Subcutaneous abdominal adipose tissue (tissue), 5 donors: ENCODE measurements at regions not wholly inside any gene's neighbourhood (a gene's known extent, or its start where the extent isn't known, plus 50 kb on each side); places are given as distances from the start of the nearest gene placed in this dataset.
"Not testable (repeated sequence)": the region's sequence is repeated elsewhere in the genome, so short reads cannot be mapped to it uniquely, and the experiment has no call there.

Experiments used
- H3K27ac ChIP-seq: one replicate; pipeline ENCODE4 v1.7.0; 2013; ENCODE audit warnings: low read depth, mild to moderate bottlenecking, inconsistent platforms, low read length, moderate library complexity
- H3K27me3 ChIP-seq, 5 donors: one replicate each; pipeline ENCODE4 v1.7.0; 2013; ENCODE audit warnings: low read length in 5 of 5, inconsistent platforms in 1 of 5; ENCODE audit not compliant: control insufficient read depth in 5 of 5, insufficient read depth in 4 of 5
- H3K36me3 ChIP-seq, 5 donors: one replicate each; pipeline ENCODE4 v1.7.0; 2013; ENCODE audit warnings: low read length in 5 of 5; ENCODE audit not compliant: control insufficient read depth in 5 of 5, insufficient read depth in 5 of 5
- H3K4me1 ChIP-seq, 5 donors: one replicate each; pipeline ENCODE4 v1.7.0; 2013; ENCODE audit warnings: low read length in 5 of 5, mild to moderate bottlenecking in 3 of 5, moderate library complexity in 1 of 5; ENCODE audit not compliant: control insufficient read depth in 5 of 5, insufficient read depth in 5 of 5
- H3K4me3 ChIP-seq, 5 donors: one replicate each; pipeline ENCODE4 v1.7.0; 2013; ENCODE audit warnings: low read length in 5 of 5, low read depth in 1 of 5
- H3K9ac ChIP-seq, 5 donors: one replicate each; pipeline ENCODE4 v1.7.0; 2013; ENCODE audit warnings: low read length in 5 of 5, mild to moderate bottlenecking in 4 of 5, moderate library complexity in 3 of 5
- H3K9me3 ChIP-seq, 5 donors: one replicate each; pipeline ENCODE4 v1.7.0; 2013; ENCODE audit warnings: low read length in 5 of 5; ENCODE audit not compliant: control insufficient read depth in 5 of 5
- donor health status: healthy.
- donor health status: healthy.
- donor health status: healthy.
- donor health status: healthy.
- donor health status: healthy.

- H3K4me1 ChIP-seq, H3K4me3 ChIP-seq, H3K9ac ChIP-seq, H3K36me3 ChIP-seq, H3K27me3 ChIP-seq, H3K9me3 ChIP-seq, H3K27ac ChIP-seq: not testable (repeated sequence)
Observed at GRCh38 chrX:67213686-67214085, 330.1 kb upstream of the AR start.

- no peaks in the 10 kb centered on the region for H3K27me3 ChIP-seq
- H3K36me3 ChIP-seq = no peaks in the 10 kb centered on the region
- H3K4me3 ChIP-seq = no peak overlapping the region
- no peaks in the 10 kb centered on the region for H3K4me1 ChIP-seq
- no peak overlapping the region for H3K27ac ChIP-seq
- peaks cover 0 to 5% (median 2%) of the 10 kb centered on the region in 5 donors for H3K9me3 ChIP-seq
- no peak overlapping the region for H3K9ac ChIP-seq
Observed at GRCh38 chrX:67207912-67208311, 335.9 kb upstream of the AR start.

GRCh38 chrX:67159437-67159836 lies 384.4 kb upstream of the AR start:
- Histone ChIP-seq H3K9ac (no peak overlapping the region), H3K4me1 (no peaks in the 10 kb centered on the region), H3K27ac (no peak overlapping the region), H3K36me3 (no peaks in the 10 kb centered on the region), H3K9me3 (peaks cover 0 to 6% (median 0%) of the 10 kb centered on the region in 5 donors), H3K27me3 (peaks cover 0 to 3% (median 2%) of the 10 kb centered on the region in 5 donors), H3K4me3 (no peak overlapping the region)

- H3K27me3 ChIP-seq = no peaks in the 10 kb centered on the region
- no peaks in the 10 kb centered on the region for H3K36me3 ChIP-seq
- peaks cover 0 to 8% (median 0%) of the 10 kb centered on the region in 5 donors for H3K9me3 ChIP-seq
- H3K9ac ChIP-seq = no peak overlapping the region
- H3K27ac ChIP-seq = no peak overlapping the region
- no peak overlapping the region for H3K4me3 ChIP-seq
- no peaks in the 10 kb centered on the region for H3K4me1 ChIP-seq
Observed at GRCh38 chrX:67114635-67115034, 429.2 kb upstream of the AR start.

- peaks cover 0 to 7% (median 0%) of the 10 kb centered on the region in 5 donors for H3K9me3 ChIP-seq
- H3K9ac ChIP-seq = no peak overlapping the region
- peaks cover 0 to 5% (median 0%) of the 10 kb centered on the region in 5 donors for H3K27me3 ChIP-seq
- H3K4me3 ChIP-seq = no peak overlapping the region
- H3K27ac ChIP-seq = no peak overlapping the region
- H3K36me3 ChIP-seq = no peaks in the 10 kb centered on the region
- H3K4me1 ChIP-seq = peaks cover 0 to 12% (median 0%) of the 10 kb centered on the region in 5 donors
Observed at GRCh38 chrX:67105758-67106116, 438.1 kb upstream of the AR start.

GRCh38 chrX:67104982-67105757 lies 438.7 kb upstream of the AR start:
- no peak overlapping the region for H3K4me3 ChIP-seq
- peaks cover 0 to 16% (median 0%) of the 10 kb centered on the region in 5 donors for H3K4me1 ChIP-seq
- no peak overlapping the region for H3K9ac ChIP-seq
- H3K9me3 ChIP-seq = peaks cover 0 to 7% (median 0%) of the 10 kb centered on the region in 5 donors
- H3K27me3 ChIP-seq = peaks cover 0 to 5% (median 0%) of the 10 kb centered on the region in 5 donors
- no peak overlapping the region for H3K27ac ChIP-seq
- no peaks in the 10 kb centered on the region for H3K36me3 ChIP-seq

GRCh38 chrX:67100031-67100884 lies 443.6 kb upstream of the AR start:
- peaks cover 0 to 22% (median 0%) of the 10 kb centered on the region in 5 donors for H3K4me1 ChIP-seq
- H3K4me3 ChIP-seq = no peak overlapping the region
- H3K27me3 ChIP-seq = peaks cover 0 to 5% (median 0%) of the 10 kb centered on the region in 5 donors
- no peak overlapping the region for H3K27ac ChIP-seq
- no peaks in the 10 kb centered on the region for H3K36me3 ChIP-seq
- no peaks in the 10 kb centered on the region for H3K9me3 ChIP-seq
- no peak overlapping the region for H3K9ac ChIP-seq

GRCh38 chrX:67094061-67094460 lies 449.8 kb upstream of the AR start:
- H3K36me3 ChIP-seq = no peaks in the 10 kb centered on the region
- no peak overlapping the region for H3K9ac ChIP-seq
- peaks cover 0 to under 1% (median 0%) of the 10 kb centered on the region in 5 donors for H3K9me3 ChIP-seq
- H3K4me1 ChIP-seq = no peaks in the 10 kb centered on the region
- peaks cover 0 to 3% (median 0%) of the 10 kb centered on the region in 5 donors for H3K27me3 ChIP-seq
- H3K27ac ChIP-seq = no peak overlapping the region
- H3K4me3 ChIP-seq = no peak overlapping the region

GRCh38 chrX:67050760-67051159 lies 411.9 kb upstream of the EDA2R start:
- Histone ChIP-seq H3K36me3 (no peaks in the 10 kb centered on the region), H3K27ac (no peak overlapping the region), H3K4me1 (peaks cover 0 to 6% (median 0%) of the 10 kb centered on the region in 5 donors), H3K9me3 (peaks cover 0 to 3% (median 0%) of the 10 kb centered on the region in 5 donors), H3K4me3 (no peak overlapping the region), H3K9ac (no peak overlapping the region), H3K27me3 (no peaks in the 10 kb centered on the region)

- Histone ChIP-seq H3K4me3 (no peak overlapping the region), H3K36me3 (no peaks in the 10 kb centered on the region), H3K4me1 (peaks cover 0 to 12% (median 0%) of the 10 kb centered on the region in 5 donors), H3K9ac (no peak overlapping the region), H3K27me3 (peaks cover 0 to 3% (median 0%) of the 10 kb centered on the region in 5 donors), H3K9me3 (peaks cover 0 to under 1% (median 0%) of the 10 kb centered on the region in 5 donors), H3K27ac (no peak overlapping the region)
Observed at GRCh38 chrX:67044866-67045265, 406.0 kb upstream of the EDA2R start.
